GM18909 (cell line): ENCODE measurements at regions not wholly inside any gene's neighbourhood (a gene's known extent, or its start where the extent isn't known, plus 50 kb on each side); places are given as distances from the start of the nearest gene placed in this dataset.

Experiments
- ATAC-seq: cut with Tn5 transposase; IDR thresholded peaks from one replicate; pipeline ENCODE4 v1.9.1; 2021; ENCODE audit warnings: mild to moderate bottlenecking; ENCODE audit not compliant: unreplicated experiment, poor library complexity

- no peak for ATAC-seq
Observed at GRCh38 chr14:98962118-98962517, 309.9 kb downstream of the BCL11B start.

DNA sequence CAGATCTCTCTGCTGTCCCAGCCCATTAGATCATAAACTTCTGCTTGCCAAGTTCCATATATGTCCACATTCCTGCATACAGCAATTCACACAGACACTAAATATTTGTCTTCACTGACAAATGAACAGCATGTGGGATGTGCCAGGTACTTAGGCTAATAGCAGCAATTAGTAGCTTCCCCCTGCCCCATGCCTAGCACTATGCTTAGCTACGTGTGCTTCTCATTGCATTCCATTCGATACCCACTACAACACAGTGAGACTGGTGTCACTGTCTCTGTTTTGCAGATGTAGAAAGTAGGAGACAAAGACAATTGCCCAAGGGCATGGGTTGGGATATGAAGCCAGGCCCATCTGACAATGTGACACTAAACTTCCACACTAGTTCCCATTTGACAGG, 308.4 kb downstream of the BCL11B start:
- no peak for ATAC-seq

GRCh38 chr14:98964171-98964570, 307.8 kb downstream of the BCL11B start:
- no peak for ATAC-seq

DNA sequence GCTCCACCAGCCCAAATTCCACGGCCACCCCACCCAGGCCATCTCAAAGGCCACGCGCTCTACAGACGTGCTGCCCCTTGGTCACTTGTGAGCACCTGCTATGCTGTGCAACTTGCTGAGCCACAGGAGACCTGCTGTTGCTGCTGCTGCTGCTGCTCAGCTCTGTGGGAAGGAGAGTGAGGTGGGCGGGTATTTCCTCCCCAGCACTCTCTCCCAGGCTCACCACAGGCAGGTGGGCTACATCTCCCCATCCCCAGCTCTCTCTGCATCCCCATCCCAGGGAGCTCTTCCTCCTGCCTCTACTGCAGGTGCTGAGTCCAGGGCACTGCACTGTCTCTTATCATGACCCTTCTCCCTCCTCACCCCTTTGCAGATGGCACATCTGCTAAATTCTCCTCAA, 306.9 kb downstream of the BCL11B start:
- ATAC-seq = no peak

DNA sequence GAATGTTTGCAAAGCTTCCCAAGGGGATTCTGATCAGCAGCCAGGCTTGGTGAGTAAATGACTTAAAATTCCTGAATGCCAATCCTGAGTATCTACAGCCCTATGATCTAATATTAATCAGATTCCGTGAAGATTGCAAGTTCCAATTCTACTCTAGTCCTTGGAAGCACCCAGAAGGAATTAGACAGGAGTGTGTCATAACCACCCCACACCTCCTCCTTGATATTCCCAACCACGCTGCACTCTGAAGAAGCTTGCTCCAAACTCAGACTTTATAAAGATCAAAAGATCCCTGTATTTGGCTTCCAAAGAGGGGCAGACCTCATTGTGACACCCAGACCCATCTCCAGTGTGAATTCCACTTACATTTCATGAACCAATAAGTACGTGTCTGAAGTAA, 306.0 kb downstream of the BCL11B start:
- no peak for ATAC-seq

DNA sequence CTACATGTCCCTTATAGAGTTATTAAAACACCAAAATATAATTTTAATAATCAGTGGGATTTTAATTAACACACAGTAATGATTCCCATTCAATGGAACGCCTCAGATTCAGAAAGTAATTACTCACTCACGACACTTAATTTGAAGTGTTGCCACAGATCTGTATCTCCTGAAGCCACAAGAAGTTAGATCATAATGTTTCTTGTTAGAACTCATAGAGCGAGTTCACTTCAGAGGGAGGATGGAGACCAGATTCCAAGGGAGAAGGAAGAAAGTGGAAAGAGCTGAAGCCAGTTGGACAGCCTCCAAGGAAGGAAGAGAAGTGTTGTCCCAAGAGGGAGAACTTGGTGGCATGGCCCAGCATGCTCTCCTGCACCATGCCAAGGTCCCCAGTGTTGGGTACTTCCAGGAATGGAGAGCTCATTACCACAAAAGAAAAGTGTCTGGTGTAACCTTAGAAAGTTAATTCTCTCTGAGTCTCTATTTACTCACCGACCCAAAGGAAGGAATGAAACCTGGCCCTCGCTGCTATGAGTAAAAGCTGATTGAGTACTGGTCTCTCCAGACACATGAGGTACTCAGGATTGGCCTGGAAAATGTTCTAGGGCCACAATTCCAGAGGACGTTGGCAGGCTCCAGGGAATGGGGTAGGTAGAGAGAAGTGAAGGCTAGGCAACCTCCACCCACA, 305.4 kb downstream of the BCL11B start:
- no peak for ATAC-seq

DNA sequence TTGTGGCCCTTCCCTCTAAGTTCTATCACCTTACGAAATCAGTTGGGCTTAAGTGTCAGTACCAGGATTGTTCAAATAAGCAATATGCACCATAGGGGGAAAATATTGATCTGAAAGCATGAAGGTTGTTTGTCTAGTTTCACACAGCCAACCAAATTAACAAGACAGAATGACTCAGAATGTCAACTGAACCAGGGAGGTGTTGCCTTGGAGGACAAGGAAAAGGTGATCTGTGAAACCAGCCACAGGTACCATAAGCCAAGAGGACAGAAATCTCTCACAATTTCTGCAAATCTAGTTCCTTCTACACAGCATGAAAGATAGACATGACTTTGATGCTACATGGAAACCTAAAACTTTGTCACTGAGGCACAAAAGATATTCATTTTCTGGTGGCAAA, 297.9 kb downstream of the BCL11B start:
- ATAC-seq = no peak

GRCh38 chr14:98976271-98976670, 295.7 kb downstream of the BCL11B start:
- ATAC-seq = no peak

DNA sequence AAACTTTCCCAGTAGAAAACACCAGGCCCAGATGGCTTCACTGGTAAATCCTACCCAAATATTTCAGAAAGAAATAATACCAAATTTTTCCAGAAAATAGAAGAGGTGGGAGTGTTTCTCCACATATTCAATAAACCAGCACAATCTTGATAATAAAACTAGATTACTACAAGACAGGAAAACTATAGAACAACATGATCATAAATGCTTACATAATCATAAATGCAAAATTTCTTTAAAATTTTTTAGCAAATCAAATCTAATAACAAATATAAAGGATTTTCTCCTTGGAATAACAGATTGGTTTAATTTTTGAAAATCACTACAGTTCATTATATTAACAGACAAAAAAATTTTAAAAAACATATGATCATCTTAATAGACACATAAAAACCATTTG, 294.5 kb downstream of the BCL11B start:
- ATAC-seq = no peak

DNA sequence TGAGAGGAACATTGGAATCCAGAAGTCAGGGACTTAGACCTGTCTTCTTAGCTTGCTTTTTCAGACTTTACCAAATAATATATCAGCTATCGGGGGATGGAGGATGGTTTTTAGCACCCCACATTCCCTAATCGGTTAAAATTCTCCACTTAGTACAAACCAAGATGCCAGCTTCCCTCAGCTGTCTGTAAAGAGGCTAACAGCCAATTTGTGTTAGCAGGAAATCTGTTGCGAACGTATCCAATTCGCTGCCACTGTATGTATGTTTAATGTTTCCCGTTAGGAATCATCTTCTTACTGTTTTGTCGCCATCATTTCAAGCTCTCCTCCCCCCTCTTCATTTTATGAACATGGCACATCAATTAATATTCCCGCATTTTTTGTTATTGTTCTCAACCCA, 289.0 kb downstream of the BCL11B start:
- ATAC-seq = no peak

DNA sequence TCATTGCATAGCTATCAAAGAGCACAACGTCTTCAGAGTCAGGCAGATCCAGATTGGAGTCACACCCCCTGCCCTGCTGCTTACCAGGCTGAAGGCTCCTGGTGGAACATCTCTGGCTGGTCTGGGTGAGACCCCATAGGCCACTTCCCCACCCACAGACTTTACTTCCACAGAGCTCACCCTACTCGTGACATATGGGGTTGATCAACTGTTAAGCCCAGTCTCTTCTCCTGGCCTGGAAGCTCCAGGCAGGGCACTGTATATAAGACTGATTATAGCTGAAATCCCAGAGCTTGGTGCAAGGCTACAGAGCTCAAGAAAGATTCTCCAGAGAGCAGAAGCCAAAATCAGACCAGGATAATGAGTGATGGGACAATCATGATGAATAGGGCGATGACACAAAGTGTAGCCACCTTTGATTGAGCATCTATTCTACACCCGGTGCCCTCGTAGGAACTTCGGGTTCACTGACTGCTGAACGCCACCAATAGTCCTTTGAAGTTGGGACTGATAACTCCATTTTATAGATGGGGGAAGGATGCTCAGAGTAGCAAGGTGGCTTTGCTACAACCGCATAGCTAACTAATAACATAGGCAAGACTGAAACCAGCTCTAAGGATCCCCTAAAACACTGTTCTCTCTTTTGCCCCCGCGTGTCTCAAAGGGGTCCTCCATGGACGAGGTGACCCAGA, 287.8 kb downstream of the BCL11B start:
- no peak for ATAC-seq

DNA sequence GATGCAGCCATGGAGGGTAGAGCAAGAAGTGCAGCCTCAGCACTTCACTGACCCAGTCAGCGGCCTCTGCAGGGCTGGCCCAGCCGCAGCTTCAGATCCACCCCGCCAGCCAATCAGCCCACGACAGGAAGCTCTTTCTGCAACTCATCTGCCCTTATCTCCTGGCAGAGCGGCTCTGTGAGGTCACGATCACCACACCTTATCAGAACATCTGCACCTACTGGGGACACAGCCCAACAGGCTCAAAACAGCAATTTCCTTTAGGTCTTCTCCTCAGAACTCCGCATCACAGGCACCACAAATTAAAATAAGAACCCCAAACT, 287.3 kb downstream of the BCL11B start:
- no peak for ATAC-seq

- no peak for ATAC-seq
Observed at GRCh38 chr14:98993818-98994217, 278.2 kb downstream of the BCL11B start.

- no peak for ATAC-seq
Observed at GRCh38 chr14:98994561-98994960, 277.4 kb downstream of the BCL11B start.

- no peak for ATAC-seq
Observed at GRCh38 chr14:98997526-98998205, 274.3 kb downstream of the BCL11B start.

GRCh38 chr14:98999345-98999744, 272.7 kb downstream of the BCL11B start:
- ATAC-seq = no peak

DNA sequence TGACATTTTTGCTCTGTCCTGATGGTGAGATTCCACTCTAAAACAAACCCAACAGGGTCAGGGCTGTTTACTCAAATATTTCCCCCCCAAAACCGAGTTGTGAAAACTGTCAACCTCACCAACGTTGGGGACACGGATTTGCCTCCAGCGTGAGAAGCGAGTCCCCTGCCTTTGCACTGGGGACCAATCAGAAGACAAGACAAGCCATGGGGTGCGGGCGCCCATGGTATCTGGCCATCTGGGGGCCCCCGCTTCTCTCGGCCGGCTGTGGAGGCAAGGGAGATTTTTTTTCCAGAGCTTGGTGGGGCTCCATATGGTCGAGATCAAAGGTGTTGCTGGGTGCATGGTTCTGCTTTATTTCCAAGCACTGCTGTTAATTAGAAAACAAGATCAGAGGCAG, 272.1 kb downstream of the BCL11B start:
- no peak for ATAC-seq

GRCh38 chr14:99001241-99001640, 270.8 kb downstream of the BCL11B start:
- ATAC-seq = no peak

GRCh38 chr14:99003646-99004045, 268.4 kb downstream of the BCL11B start:
- ATAC-seq = no peak

GRCh38 chr14:99004112-99004511, 267.9 kb downstream of the BCL11B start:
- ATAC-seq = no peak

DNA sequence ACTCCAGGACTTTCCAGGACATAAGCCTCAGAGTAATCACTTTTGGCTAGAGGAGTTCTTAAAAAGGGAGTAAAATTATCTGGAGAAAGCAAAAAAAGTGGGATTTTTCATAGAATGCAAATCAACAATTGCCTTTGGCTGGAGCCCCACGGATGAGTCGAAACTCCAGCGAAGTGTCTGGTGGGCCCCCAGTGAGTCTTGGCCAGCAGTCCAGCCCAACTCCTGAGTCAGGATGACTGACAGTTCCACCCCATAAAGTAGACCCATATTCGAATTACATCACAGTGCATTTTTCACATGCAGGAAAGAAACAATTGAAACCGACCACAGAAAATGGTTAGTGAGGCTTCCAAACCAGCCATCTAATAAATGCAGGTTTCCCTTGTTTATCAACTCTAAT, 265.7 kb downstream of the BCL11B start:
- ATAC-seq = no peak

- ATAC-seq = no peak
Observed at GRCh38 chr14:99007795-99008194, 264.2 kb downstream of the BCL11B start.
